ENCODE measurements at regions not wholly inside any gene's neighbourhood (a gene's known extent, or its start where the extent isn't known, plus 50 kb on each side); places are given as distances from the start of the nearest gene placed in this dataset.

DNA sequence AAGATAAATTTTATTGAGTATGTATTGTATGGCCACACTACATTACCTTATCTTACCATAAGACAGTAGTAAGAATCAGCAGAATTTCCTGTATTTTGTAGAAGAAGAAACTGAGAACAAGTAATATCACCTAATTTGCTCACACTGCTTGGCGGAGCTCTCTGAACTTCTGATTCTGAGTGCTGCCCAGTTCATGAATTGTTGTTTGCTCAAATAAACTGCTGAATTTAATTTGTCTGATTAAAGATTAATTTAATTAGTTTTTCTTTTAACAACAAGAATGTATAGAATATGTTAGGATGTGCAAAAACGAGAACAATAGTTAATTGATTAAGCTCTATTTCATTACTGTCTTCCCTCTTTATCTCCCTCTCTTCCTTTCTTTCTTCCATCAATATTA, 100.1 kb upstream of the ERBB4 start:
- FAIRE-seq (no peak), ATAC-seq (no peak), DNase-seq (ENCODE audit: extremely low read depth in 1 of 4, low spot score in 3 of 4) (no peak)
- H3K4me2 ChIP-seq (ENCODE audit: insufficient read depth, low read length), result no peak overlapping the region
- H3K79me2 ChIP-seq (ENCODE audit: control insufficient read depth, insufficient read depth, low read length), result no peaks in the 10 kb centered on the region
- H3K36me3 ChIP-seq (ENCODE audit: control insufficient read depth, insufficient read depth, low read length), result no peaks in the 10 kb centered on the region
- in situ Hi-C loops (cut with MboI) (no loop called here), intact Hi-C loops (cut with micrococcal nuclease) (no loop called here)
- ChIA-PET POLR2A (no interaction called here), CTCF (ENCODE audit: low intra/inter-chr PET ratio) (no interaction called here)
- H3K4me3 ChIP-seq, result no peak overlapping the region
- H3K9ac ChIP-seq (ENCODE audit: insufficient read depth in 1 of 2, low read depth in 2 of 2, low read length in 2 of 2), result no peak overlapping the region
- WGBS (ENCODE audit: insufficient coverage, low coverage, missing lambda C conversion rate), result 0% methylated on average over 2 of the region's 2 CpGs
- no TSS peak for BruUV-seq (replicated peaks)
- no peaks in the 10 kb centered on the region for H4K20me1 ChIP-seq (replicated peaks; ENCODE audit: control insufficient read depth, insufficient read depth, low read length)
- H3K4me1 ChIP-seq (replicated peaks in 1 of 2; ENCODE audit: control insufficient read depth in 2 of 2, insufficient read depth in 2 of 2, low read length in 2 of 2), result no peaks in the 10 kb centered on the region
- no peak overlapping the region for H2AFZ ChIP-seq (ENCODE audit: low read depth, low read length)
- H3K9me1 ChIP-seq (ENCODE audit: control insufficient read depth, insufficient read depth, low read length), result no peaks in the 10 kb centered on the region
- no peak overlapping the region for H3K27ac ChIP-seq (ENCODE audit: extremely low read depth, low read depth, low read length)
- H3K9me3 ChIP-seq (replicated peaks; ENCODE audit: control insufficient read depth, insufficient read depth, low read depth, low read length), result no peaks in the 10 kb centered on the region
- H3K27me3 ChIP-seq (ENCODE audit: control insufficient read depth in 2 of 2, insufficient read depth in 2 of 2, low read length in 2 of 2), result no peaks in the 10 kb centered on the region
- TF ChIP-seq RAD51 (IDR thresholded peaks at IDR 0.05; ENCODE audit: borderline replicate concordance, low read depth) (no peak), SIN3B (IDR thresholded peaks at IDR 0.05; ENCODE audit: low read depth) (no peak), CBX3 (IDR thresholded peaks at IDR 0.05; ENCODE audit: borderline replicate concordance in 1 of 2, low read length in 2 of 2) (no peak), MLLT1 (IDR thresholded peaks at IDR 0.05) (no peak), PRMT5 (CRISPR knock-in tag; IDR thresholded peaks at IDR 0.05) (no peak), ZBTB34 (CRISPR knock-in tag; IDR thresholded peaks at IDR 0.05) (no peak), GATAD2B (IDR thresholded peaks at IDR 0.05; ENCODE audit: borderline replicate concordance) (no peak), FOXJ3 (CRISPR knock-in tag; IDR thresholded peaks at IDR 0.05) (no peak), U2AF1 (optimal IDR thresholded peaks at IDR 0.05; ENCODE audit: low read depth, low read length) (no peak), POLR2AphosphoS5 (IDR thresholded peaks at IDR 0.05; ENCODE audit: control insufficient read depth, insufficient read depth, low read depth, low read length) (no peak), ELF1 (tag; IDR thresholded peaks at IDR 0.05) (no peak)
- TF ChIP-seq, protein P1, sequence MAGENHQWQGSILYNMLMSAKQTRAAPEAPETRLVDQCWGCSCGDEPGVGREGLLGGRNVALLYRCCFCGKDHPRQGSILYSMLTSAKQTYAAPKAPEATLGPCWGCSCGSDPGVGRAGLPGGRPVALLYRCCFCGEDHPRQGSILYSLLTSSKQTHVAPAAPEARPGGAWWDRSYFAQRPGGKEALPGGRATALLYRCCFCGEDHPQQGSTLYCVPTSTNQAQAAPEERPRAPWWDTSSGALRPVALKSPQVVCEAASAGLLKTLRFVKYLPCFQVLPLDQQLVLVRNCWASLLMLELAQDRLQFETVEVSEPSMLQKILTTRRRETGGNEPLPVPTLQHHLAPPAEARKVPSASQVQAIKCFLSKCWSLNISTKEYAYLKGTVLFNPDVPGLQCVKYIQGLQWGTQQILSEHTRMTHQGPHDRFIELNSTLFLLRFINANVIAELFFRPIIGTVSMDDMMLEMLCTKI (IDR thresholded peaks at IDR 0.05; ENCODE audit: partially characterized antibody), result no peak

Data from K562 (cell line).